ENCODE measurements at regions not wholly inside any gene's neighbourhood (a gene's known extent, or its start where the extent isn't known, plus 50 kb on each side); places are given as distances from the start of the nearest gene placed in this dataset.

DNA sequence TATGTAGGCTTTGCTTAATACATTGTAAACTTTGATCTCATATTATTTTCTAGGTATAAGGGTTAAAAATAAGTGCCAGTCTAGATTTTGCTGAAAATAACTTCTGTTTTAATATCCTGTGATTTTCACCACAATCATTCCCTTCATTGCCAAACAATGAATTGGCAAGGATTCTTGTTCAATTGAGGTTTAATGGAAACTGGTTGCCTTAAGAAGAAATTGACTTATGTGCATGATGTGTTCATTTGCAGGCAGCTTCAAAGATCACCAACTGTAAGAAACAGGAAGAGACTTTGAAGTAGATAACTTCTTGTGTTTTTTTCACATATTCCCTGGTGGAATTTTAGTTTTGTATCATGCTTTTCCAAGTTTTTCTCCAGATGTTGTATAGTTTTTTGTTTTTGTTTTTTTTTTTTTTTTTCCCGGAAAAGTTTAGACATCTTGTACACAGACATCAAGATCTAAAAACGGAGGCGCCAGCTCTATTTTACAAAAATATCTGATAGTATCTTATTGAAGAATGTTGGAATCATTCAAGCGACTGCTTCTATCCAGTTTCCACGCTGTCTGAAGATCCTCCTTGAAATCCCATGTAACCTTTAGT, 108.3 kb downstream of the POSTN start (continued):
- TF ChIP-seq, protein P1, sequence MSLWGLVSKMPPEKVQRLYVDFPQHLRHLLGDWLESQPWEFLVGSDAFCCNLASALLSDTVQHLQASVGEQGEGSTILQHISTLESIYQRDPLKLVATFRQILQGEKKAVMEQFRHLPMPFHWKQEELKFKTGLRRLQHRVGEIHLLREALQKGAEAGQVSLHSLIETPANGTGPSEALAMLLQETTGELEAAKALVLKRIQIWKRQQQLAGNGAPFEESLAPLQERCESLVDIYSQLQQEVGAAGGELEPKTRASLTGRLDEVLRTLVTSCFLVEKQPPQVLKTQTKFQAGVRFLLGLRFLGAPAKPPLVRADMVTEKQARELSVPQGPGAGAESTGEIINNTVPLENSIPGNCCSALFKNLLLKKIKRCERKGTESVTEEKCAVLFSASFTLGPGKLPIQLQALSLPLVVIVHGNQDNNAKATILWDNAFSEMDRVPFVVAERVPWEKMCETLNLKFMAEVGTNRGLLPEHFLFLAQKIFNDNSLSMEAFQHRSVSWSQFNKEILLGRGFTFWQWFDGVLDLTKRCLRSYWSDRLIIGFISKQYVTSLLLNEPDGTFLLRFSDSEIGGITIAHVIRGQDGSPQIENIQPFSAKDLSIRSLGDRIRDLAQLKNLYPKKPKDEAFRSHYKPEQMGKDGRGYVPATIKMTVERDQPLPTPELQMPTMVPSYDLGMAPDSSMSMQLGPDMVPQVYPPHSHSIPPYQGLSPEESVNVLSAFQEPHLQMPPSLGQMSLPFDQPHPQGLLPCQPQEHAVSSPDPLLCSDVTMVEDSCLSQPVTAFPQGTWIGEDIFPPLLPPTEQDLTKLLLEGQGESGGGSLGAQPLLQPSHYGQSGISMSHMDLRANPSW (CRISPR knock-in tag; IDR thresholded peaks at IDR 0.05) = no peak
- TF ChIP-seq FIP1L1 (IDR thresholded peaks at IDR 0.05; ENCODE audit: low read depth, low read length, poor library complexity, severe bottlenecking) (no peak), TFAM (CRISPR knock-in tag; conservative IDR thresholded peaks at IDR 0.05) (no peak), ZNF124 (CRISPR knock-in tag; IDR thresholded peaks at IDR 0.05) (no peak), GTF2A2 (tag; IDR thresholded peaks at IDR 0.05) (no peak), SLC30A9 (CRISPR knock-in tag; IDR thresholded peaks at IDR 0.05) (no peak), HIVEP1 (CRISPR knock-in tag; IDR thresholded peaks at IDR 0.05) (no peak), BRF1 (IDR thresholded peaks at IDR 0.05; ENCODE audit: borderline replicate concordance, extremely low read depth, insufficient read length) (no peak), ZNF347 (CRISPR knock-in tag; IDR thresholded peaks at IDR 0.05; ENCODE audit: low read depth) (no peak), CTBP1 (IDR thresholded peaks at IDR 0.05; ENCODE audit: borderline replicate concordance) (no peak)
- TF ChIP-seq, protein P2, sequence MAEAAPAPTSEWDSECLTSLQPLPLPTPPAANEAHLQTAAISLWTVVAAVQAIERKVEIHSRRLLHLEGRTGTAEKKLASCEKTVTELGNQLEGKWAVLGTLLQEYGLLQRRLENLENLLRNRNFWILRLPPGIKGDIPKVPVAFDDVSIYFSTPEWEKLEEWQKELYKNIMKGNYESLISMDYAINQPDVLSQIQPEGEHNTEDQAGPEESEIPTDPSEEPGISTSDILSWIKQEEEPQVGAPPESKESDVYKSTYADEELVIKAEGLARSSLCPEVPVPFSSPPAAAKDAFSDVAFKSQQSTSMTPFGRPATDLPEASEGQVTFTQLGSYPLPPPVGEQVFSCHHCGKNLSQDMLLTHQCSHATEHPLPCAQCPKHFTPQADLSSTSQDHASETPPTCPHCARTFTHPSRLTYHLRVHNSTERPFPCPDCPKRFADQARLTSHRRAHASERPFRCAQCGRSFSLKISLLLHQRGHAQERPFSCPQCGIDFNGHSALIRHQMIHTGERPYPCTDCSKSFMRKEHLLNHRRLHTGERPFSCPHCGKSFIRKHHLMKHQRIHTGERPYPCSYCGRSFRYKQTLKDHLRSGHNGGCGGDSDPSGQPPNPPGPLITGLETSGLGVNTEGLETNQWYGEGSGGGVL (CRISPR knock-in tag; IDR thresholded peaks at IDR 0.05) = no peak
- TF ChIP-seq, protein P3, sequence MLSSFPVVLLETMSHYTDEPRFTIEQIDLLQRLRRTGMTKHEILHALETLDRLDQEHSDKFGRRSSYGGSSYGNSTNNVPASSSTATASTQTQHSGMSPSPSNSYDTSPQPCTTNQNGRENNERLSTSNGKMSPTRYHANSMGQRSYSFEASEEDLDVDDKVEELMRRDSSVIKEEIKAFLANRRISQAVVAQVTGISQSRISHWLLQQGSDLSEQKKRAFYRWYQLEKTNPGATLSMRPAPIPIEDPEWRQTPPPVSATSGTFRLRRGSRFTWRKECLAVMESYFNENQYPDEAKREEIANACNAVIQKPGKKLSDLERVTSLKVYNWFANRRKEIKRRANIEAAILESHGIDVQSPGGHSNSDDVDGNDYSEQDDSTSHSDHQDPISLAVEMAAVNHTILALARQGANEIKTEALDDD (IDR thresholded peaks at IDR 0.05) = no peak
- TF ChIP-seq, protein P4, sequence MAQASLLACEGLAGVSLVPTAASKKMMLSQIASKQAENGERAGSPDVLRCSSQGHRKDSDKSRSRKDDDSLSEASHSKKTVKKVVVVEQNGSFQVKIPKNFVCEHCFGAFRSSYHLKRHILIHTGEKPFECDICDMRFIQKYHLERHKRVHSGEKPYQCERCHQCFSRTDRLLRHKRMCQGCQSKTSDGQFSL (CRISPR knock-in tag; IDR thresholded peaks at IDR 0.05) = no peak
- TF ChIP-seq, protein P4 (tag; IDR thresholded peaks at IDR 0.05) = no peak
